GM19397 (cell line): ENCODE measurements at regions not wholly inside any gene's neighbourhood (a gene's known extent, or its start where the extent isn't known, plus 50 kb on each side); places are given as distances from the start of the nearest gene placed in this dataset.

ENCODE experiments used
- ATAC-seq: cut with Tn5 transposase; IDR thresholded peaks from one replicate; pipeline ENCODE4 v1.9.1; 2021; ENCODE audit warnings: mild to moderate bottlenecking, moderate library complexity; ENCODE audit not compliant: unreplicated experiment

DNA sequence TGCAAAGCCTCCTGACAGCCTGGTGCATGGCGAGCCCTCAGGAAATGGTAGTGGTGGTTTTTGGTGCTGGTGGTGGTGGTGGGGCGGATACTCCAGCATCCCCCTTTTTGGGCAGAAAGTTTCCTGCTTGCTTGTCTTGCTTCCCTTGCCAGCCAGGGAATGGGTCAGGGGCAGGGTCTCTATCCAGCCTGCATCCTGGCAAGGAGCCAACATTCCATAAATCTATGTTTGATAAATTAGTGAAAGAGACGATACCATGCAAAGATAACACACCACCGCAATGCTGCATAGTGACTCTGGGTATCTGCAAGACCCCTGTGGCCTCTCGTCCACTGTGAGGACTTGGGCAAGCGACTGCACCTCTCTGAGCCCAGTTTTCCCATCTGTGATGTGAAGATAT, 246.2 kb downstream of the LRFN2 start:
- ATAC-seq: no peak

DNA sequence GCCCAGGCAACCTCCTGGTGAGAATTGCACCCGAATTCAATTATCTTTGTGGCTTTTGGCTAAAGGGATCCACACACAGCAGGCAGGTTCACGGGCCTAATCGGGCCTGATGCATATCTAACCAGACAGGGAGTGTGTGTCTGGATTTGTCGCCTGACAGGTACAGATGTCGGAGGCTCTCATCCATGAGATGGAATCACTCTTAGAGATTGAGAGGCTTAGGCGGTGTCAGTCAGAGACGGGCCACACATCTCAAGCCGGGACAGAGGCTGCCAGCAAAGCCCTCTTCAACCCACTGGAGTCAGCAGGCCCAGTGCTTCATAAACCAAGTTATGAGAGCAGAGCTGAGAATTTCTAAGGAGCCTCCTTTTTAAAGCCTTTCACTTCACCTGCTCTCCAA, 247.0 kb downstream of the LRFN2 start:
- ATAC-seq: no peak

DNA sequence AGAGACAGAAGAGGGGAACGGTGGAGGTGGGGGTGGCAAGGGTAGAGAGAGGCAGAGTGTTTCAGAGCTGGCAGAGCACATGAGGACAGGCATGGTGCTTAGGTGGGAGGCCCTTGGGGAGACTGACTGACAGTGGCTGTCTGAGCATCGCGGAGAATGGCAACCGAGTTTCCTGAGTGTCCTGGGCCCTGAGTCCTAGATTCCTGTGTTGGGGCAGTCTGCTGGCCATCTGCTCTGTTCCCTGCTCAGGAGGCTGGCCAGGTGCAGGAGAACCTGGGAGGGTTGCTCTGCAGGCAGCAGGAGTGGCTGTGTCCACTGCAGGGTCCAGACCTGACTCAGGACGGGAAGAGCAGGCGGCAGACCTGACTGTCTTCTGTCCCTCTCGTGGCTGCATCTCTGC, 248.9 kb downstream of the LRFN2 start:
- no peak for ATAC-seq

DNA sequence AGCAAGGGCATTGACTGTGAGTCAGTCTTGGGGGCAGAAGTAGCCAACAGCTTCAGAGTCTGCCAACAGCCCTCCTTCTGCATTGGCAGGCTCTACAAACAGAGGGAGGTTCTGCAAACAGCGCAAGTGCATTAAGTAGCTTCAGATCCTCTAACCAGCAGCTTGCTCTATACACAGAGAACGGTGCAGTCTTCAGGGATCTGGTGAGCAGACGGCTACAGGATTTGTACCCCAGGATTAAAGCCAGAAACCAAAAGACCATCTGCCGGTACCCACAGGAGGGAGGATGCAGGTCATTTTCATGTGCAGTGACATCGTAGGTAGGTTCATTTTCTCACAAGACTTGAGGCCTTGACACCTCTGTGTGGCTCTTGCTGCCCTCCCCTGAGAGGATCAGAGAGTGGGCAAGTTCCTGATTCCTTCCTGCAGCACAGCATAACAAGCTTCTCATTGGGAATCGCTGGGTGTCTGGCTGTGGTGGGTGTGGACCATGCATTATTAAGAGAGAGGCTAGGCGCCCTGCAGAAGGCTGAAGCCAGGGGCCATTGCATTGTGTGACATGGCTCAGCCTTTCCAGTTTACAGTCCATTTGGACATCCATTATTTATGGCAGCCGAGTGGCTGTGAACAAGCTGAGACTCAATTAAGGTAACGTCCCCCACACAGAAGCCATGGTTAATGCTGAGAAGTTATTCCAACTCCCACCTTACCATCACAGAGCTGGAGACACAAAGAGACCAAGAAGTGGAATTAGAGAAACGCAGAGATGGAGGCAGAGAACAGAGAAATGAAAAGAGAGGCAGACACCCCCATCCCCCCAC, 250.0 kb downstream of the LRFN2 start:
- no peak for ATAC-seq

DNA sequence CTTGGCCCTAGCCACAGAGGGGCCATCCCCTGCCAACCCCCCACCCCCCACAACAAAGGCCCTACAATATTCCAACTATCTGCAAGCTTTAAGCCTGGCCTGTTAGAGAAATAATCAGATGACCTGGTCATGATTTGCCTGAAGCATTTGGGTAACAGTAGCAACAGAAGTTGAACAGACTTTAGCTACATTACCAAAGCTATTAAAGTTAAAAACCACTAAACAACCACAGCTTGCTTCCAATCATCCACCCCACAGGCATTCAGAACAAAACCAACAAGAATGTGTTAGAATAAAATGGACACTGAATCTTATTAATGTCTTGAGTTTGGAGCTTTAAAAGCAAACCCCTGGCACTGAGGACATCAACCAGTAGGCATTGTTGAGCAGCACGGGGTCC, 250.9 kb downstream of the LRFN2 start:
- ATAC-seq: no peak

DNA sequence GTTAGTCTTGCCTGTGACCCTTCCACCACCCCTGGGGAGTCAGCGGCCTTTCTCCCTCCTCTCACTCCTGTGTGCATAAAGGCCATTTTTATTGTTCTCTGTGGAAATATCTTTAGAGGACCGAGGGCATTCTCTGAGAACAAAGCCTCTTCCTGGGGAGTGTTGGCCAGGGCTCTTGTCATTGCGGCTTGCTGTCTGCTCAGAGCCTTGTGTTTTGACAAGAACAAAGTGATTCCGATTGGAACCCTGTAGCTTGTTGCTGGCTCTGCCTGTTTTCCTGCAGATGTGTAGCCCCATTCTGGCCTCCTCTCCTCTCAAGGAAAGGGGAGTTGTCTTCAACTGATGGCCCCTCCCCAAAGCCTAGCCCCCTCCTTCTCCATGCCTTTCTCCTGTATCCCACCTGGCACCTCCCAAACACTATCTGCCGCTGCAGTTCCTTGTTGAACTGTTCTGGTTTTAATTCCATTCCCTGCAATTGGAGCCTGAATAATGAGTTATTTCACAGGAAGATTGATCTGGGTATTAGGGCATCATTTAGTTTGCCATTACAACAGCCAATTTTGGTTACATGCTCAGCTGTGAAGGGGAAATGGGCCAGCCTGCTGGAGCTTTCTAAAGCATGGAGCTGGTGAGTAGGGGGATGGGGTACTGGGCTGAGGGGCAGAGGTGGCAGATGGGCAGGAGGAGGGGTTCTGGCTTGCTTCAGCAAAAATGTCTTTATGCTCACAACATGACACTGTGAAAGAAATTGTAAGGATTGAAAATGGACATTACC, 252.5 kb downstream of the LRFN2 start:
- ATAC-seq: no peak

DNA sequence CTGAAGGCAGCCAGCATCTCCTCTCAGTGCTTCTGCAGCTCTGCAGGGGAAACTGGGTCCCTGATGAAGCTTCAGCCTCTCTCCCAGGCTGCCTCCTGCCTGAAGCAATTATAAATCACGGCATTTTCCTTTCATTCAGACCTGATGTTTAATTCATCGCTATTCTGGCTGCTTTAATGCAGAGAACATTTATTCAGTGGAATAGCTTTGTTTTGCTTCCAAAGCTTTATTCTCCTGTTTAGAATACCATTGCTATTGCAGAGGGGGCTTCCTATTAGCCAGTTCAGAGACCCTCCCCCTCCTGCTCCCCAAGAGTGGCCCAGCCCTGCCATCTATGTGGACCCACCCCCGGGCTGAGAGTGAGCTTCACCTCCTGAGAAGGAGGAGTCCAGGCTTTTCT, 255.6 kb downstream of the LRFN2 start:
- no peak for ATAC-seq

DNA sequence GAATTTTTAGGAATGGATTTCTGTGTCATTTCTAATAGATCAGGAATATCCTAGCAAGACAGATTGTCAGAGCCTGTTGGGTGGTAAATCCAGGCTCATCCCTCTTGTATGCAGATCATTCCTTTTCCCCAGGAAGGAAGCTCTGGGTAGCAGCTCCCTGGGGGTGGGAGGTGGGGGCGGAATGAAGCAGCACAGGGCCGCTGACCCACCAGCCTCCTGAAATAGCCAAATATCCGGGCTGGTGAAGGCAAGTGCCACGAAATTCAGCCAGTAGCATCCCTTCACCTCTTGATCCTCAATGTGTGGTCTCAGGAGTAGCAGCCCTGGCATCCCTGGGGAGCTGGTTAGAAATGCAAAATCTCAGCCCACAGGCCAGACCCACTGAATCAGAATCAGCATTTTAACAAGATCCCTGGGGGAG, 256.9 kb downstream of the LRFN2 start:
- no peak for ATAC-seq

DNA sequence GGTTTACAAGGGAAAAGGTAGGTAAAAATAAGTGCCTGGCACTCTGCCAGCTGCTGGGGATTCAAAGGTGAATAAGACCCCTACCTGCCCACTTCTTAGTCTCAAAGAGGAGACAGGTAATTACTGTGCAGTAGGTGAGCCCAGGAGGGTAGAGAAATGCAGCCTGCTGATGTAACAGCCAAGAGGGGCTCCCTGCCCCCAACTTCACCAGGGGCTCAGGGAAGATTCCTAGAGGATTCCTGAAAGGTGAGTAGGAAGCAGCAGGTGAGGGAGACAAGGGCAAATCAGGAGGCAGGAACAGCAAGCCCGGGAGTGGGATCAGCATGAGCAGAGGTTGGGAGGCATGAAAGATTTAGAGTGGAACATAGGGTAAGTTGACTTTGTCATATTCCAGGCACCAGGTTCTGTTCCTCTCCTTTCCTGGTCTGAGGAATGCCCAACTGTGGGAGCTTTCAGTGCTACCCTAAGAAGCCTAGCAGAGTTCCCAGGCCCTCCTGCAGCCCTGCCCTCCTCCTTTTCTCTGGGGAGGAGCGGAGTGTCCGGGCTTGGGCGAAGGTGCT, 258.1 kb downstream of the LRFN2 start:
- ATAC-seq: no peak

DNA sequence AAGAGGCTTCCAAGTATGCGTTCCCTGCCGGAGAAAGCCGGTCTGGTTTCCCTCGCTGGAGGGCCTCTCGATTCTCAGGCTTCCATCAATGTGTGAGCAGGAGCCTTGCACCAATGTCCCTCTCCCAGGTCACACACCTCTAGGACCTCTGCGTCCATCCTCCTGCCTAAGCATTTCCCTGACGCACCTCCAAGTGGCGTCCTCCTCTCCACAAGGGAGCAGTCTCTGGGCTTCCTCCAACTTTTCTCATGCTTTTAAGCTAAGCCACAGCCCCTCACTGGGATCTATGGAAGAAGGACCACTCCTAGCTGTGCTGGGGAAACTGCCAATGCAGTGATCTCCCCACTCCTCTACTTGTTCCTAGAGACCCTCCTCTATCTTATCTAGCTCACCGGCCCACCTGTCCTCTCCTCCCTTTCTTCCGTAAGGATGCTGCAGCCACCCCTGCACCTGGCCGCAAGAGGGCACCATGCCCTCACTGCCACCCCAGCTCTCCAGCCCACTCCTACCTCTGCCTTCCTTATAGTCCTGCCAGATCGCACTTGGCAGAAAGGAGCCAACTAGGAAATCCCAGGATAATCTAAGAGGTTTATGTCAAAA, 258.7 kb downstream of the LRFN2 start:
- no peak for ATAC-seq

DNA sequence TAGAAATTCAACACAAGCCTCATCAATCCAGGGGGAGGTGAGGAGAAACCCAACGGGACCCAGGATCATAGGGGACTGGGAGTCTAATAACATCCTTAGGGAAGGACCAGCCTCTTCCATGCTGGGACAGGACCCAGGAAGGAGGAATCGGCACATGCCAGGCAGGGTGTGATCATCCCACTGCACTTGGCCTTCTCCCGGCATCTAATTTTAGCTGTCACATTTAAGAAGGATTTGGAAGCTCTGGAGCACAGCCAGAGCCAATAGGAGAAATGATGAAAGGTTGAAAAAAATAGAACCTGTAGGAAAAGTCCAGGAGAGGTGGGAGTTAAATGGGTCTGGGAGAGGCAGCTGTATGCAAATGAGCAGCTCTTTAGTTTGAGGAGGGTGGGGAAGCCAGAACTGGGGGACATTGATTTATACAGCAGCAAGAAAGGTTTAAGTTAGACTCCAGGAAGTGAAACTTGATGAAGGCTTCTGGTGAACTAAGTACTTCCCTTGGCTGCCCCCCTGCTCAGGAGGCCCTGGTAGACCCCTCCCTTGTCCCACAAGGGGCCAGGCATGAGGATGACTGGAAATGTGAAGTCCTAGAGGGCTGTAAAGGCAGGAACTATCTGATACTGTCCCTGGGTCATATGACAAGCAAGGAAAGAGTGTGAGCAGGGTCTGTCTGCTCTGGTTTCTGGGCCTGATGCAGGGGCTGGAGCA, 260.3 kb downstream of the LRFN2 start:
- ATAC-seq: no peak

DNA sequence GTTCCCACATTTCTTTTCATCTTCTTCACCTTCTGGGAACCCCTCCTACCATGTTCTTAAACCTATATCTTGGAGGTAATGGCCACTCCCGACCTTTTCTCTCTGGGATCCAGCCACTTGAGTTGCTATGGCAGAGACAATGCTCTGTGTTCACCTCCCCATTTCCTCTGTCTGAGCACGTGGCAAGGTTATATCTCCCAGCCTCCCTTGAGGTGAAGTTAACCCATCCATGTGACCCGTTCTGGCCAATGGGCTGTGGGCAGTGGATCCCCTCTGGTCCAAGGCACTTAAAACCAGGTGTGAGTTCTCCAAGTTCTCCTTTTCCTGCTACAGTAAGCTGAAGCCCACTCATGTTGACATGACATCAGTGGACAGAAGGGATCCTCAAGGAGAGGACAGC, 261.4 kb downstream of the LRFN2 start:
- ATAC-seq: no peak

DNA sequence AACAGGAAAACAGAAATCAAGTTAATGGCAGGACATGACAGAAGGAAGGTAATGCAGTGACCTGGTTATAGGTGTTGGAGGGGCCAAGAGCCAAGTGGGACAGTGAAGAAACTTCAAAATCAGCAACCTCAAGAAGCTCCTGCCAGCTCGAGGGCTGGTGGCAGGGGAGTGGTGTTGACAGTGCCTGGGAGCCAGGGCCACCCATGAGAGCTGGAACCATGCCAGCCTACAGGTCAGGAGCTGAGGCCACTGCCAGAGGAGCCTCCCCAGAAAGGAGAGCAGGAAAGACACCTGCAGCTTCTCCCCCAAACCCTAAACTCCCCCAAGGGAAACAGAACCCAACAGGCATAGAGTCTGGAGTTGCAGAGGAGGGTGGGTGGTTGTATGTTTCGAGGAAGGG, 262.1 kb downstream of the LRFN2 start:
- no peak for ATAC-seq

DNA sequence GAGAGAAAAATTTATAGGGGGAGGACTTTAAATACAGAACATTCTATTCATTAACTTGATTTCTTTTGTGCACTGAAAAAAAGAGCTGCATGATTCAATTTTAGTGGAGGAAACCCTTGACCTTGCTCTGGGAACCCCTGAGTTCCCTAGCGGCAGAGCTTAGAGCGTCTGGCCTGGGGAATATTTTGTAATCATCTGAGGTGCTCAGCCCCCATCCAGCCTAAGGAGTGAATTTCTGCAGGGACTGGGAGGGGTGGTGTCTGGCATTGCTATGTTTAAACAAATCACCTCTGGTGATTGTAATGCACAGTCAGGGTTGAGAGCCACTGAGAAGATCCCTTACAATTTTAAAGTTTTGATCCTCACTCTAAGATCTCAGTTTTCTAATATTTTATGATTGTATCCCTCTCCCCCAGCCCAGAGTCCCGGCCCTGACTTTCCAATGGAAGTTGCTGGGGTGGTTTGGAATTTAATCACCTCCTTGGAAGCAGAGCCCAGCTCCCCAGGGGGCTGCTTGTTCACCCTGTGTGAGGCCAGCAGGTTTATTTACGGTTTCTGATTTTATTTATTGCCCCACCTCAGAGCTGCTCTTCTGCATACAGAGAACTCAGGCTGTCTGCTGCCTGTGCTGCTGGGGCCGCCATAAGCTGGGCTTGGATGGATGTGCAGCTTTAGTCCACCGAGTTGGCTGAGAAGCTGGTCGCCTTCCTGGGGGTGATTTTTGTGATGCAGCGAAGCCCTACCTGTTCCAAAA, 263.1 kb downstream of the LRFN2 start:
- ATAC-seq: no peak

DNA sequence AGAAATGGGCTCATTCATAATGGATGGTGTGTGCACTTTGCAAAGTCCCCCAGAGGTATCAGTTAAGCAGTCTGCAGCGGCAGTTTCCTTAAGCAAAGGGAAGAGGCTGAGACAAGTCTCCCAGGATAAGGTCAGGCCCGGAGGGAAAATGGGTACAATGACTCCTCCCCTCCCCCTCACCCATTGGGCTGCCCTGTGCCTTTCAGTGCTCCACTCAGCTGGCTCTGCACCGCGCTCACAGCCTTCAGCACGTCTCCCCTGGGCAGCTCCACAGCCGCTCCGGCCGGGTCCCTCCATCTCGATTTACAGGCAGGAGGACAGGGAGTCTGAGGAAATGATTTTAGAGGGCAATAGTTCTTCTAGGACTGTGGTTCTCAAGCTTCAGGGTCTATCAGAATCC, 264.8 kb downstream of the LRFN2 start:
- no peak for ATAC-seq

DNA sequence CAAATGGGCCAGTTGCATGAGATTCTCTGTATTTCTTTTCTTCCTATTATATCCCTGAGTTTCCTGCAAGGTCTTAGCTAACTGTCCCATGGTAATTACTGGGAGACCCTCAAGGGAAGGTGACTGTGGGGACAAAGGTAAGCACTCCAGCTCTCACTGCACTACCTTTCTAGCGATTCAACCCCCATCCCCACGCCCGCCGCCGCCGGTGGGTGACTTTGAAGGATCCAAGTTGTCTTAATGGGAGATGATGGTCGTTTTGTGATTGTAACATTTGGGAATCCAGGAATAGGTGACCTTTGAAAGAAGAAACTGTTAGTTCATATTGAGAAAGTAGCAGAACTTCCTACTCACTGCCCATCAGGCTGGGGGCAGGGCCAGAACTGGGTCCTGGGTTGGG, 265.5 kb downstream of the LRFN2 start:
- ATAC-seq: no peak

DNA sequence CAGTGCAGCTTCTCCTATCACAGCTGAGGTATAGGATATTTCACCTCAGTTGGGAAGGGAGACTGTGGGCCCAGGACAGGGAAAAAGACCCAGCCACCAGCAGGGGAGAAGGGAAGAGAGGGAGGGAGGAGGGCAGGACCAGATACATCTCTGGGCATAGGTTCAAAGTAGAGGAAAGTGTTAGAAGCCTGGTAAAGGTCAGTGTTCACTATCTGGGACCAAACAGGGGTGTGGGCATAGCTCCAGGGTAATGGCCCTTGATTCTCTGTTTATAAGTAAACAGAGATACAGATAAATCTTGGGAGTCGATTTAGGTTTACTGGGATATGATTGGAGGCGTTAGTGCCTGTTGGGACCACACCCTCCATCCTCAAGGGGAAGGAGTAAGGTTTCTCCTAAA, 266.2 kb downstream of the LRFN2 start:
- no peak for ATAC-seq

DNA sequence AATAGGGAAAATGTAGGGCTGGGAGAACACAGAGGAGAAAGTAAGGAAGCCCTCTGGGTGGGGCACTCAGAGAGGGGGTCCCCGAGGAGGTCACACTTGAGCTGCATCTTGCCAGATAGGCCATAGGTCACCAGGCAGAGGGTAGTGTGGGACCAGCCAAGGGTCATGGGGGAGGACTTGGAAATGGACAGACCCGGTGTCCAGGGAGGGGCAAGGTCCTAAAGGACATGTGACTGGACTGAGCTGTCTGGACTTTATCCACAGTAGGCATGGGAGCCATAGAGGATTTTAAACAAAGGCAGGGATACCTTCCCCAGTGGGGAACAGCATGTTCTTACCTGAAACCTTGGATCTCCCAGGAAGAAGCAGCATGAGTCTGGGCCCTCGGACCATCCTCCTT, 266.7 kb downstream of the LRFN2 start:
- no peak for ATAC-seq

DNA sequence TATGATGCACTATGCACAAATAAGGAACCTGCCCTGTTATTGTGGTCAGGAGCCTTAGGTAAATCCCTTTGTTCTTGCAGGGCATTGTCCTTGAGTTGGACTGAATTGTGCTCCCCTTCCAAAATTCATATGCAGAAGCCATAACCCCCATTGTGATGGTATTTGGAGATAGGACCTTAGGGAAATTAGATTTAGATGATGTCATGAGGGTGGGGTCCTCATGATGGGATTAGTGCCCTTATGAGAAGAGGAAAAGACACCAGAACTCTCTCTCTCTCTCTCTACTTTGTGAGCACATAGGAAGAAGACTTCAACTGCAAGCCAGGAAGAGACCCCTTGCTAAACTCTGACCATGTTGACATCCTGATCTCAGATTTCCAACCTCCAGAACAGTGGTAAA, 268.0 kb downstream of the LRFN2 start:
- ATAC-seq: no peak

DNA sequence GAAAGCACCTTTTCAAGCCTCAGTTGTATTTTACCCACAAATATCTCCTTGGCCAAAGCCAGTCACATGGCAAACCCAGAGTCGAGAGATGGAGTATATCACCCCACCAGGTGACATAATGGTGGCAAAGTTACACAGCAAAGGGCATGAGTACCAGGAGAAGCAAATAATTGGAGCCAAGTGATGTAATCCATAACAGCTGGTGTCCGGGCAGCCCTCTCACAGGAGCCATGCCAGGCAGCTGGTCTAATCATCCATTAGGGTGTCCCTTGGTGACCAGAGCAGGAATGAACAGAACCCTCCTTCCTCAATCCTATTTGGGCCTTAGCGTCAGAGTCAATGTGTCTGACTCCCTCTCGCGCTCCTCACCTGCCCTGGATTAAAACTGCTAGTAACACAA, 272.1 kb downstream of the LRFN2 start:
- ATAC-seq: no peak
